ENCODE measurements at regions not wholly inside any gene's neighbourhood (a gene's known extent, or its start where the extent isn't known, plus 50 kb on each side); places are given as distances from the start of the nearest gene placed in this dataset.
A peak's percentile ranks its signal among the peaks of the same experiment; 100 is the strongest.

DNA sequence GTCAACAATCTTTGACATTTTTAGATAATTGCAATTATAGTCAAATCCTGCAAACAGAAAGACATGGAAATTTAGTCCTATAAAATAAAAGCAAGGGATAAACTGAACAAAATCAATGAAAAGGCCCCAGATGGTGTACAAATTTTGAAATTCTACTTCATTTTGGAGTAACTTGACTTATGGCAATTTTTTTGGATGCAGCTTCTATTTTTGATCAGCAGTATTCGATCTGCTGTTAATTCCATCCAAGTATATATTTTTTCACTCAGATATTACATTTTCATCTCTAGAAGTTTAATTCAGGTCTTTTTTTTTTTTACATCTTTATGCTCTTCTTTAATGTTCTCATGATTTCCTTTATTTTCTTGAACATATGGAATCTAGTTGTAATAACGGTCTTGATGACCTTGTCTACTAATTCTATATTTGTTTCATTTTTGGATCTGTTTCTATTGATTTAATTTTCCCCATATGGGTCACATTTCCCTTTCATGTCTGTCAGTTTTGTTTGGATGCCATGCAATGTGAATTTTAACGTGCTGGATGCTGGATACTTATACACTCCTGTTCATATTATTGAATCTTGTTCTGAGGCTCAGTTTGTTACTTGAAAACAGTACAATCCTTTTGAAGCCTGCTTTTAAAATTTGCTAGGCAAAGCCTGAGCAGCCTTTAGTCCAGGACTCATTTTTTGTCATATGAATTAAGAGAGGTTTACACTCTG is 164.3 kb upstream of the FAM3C start:
- no peak overlapping the region for H3K4me3 ChIP-seq (ENCODE audit: low read depth in 1 of 2, low read length in 2 of 2)
- no peaks in the 10 kb centered on the region for H3K9me3 ChIP-seq (ENCODE audit: control insufficient read depth in 2 of 2, insufficient read depth in 1 of 2, low read depth in 1 of 2, low read length in 1 of 2)
- 82 to 92% methylated on average over 3 of the region's 3 CpGs for WGBS, 2 donors
- no peaks in the 10 kb centered on the region for H3K36me3 ChIP-seq (ENCODE audit: control insufficient read depth in 2 of 2, insufficient read depth in 2 of 2, low read length in 1 of 2)
- H3K27me3 ChIP-seq (ENCODE audit: control insufficient read depth in 1 of 2, insufficient read depth in 2 of 2, low read length in 2 of 2): no peaks in the 10 kb centered on the region
- H3K27ac ChIP-seq (ENCODE audit: low read depth in 2 of 2, low read length in 1 of 2): no peak overlapping the region
- no peaks in the 10 kb centered on the region for H3K4me1 ChIP-seq (ENCODE audit: control insufficient read depth in 2 of 2, insufficient read depth in 2 of 2, low read length in 1 of 2)

DNA sequence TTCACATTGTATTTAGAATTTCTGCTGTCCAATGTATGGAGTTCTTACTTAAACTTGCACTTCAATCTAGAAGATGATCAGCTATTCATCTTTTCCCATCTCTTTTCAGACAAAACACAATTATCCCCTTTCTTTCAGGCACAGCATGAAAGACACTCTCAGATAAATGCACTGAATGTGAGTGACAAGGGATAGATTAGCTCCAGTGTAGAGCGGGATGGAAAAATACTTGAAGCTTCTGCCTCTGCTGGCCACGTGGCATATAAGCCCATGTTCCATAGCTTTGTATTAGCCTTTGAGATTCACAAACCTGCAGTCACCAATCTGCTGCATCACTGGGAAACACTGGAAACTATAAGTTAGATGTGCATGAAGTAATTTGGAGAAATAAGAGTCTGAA is 162.2 kb upstream of the FAM3C start:
- Histone ChIP-seq H3K4me3 (ENCODE audit: low read depth in 1 of 2, low read length in 2 of 2) (no peak overlapping the region), H3K9me3 (ENCODE audit: control insufficient read depth in 2 of 2, insufficient read depth in 1 of 2, low read depth in 1 of 2, low read length in 1 of 2) (no peaks in the 10 kb centered on the region), H3K27me3 (ENCODE audit: control insufficient read depth in 1 of 2, insufficient read depth in 2 of 2, low read length in 2 of 2) (no peaks in the 10 kb centered on the region), H3K27ac (ENCODE audit: low read depth in 2 of 2, low read length in 1 of 2) (no peak overlapping the region), H3K36me3 (ENCODE audit: control insufficient read depth in 2 of 2, insufficient read depth in 2 of 2, low read length in 1 of 2) (no peaks in the 10 kb centered on the region), H3K4me1 (ENCODE audit: control insufficient read depth in 2 of 2, insufficient read depth in 2 of 2, low read length in 1 of 2) (no peaks in the 10 kb centered on the region)
- WGBS, 2 donors: 62 to 74% methylated on average over 2 of the region's 2 CpGs

- H3K4me3 ChIP-seq (ENCODE audit: low read depth in 1 of 2, low read length in 2 of 2): no peak overlapping the region
- no peak overlapping the region for H3K27ac ChIP-seq (ENCODE audit: low read depth in 2 of 2, low read length in 1 of 2)
- no peaks in the 10 kb centered on the region for H3K9me3 ChIP-seq (ENCODE audit: control insufficient read depth in 2 of 2, insufficient read depth in 1 of 2, low read depth in 1 of 2, low read length in 1 of 2)
Observed at GRCh38 chr7:121557034-121557892, 161.2 kb upstream of the FAM3C start.

GRCh38 chr7:121555558-121555957 is 159.4 kb upstream of the FAM3C start:
- 78 to 88% methylated on average over 3 of the region's 3 CpGs for WGBS, 2 donors
- H3K4me3 ChIP-seq (ENCODE audit: low read depth in 1 of 2, low read length in 2 of 2): no peak overlapping the region
- H3K36me3 ChIP-seq (ENCODE audit: control insufficient read depth in 2 of 2, insufficient read depth in 2 of 2, low read length in 1 of 2): no peaks in the 10 kb centered on the region
- no peaks in the 10 kb centered on the region for H3K9me3 ChIP-seq (ENCODE audit: control insufficient read depth in 2 of 2, insufficient read depth in 1 of 2, low read depth in 1 of 2, low read length in 1 of 2)
- no peaks in the 10 kb centered on the region for H3K27me3 ChIP-seq (ENCODE audit: control insufficient read depth in 1 of 2, insufficient read depth in 2 of 2, low read length in 2 of 2)
- H3K27ac ChIP-seq (ENCODE audit: low read depth in 2 of 2, low read length in 1 of 2): no peak overlapping the region
- H3K4me1 ChIP-seq (ENCODE audit: control insufficient read depth in 2 of 2, insufficient read depth in 2 of 2, low read length in 1 of 2): no peaks in the 10 kb centered on the region

More at GRCh38 chr7:121557034-121557892, 161.2 kb upstream of the FAM3C start:
- H3K27me3 ChIP-seq (ENCODE audit: control insufficient read depth in 1 of 2, insufficient read depth in 2 of 2, low read length in 2 of 2): no peaks in the 10 kb centered on the region
- H3K4me1 ChIP-seq (ENCODE audit: control insufficient read depth in 2 of 2, insufficient read depth in 2 of 2, low read length in 1 of 2): no peaks in the 10 kb centered on the region
- WGBS, 2 donors: 94 to 95% methylated on average over 4 of the region's 4 CpGs
- no peaks in the 10 kb centered on the region for H3K36me3 ChIP-seq (ENCODE audit: control insufficient read depth in 2 of 2, insufficient read depth in 2 of 2, low read length in 1 of 2)

DNA sequence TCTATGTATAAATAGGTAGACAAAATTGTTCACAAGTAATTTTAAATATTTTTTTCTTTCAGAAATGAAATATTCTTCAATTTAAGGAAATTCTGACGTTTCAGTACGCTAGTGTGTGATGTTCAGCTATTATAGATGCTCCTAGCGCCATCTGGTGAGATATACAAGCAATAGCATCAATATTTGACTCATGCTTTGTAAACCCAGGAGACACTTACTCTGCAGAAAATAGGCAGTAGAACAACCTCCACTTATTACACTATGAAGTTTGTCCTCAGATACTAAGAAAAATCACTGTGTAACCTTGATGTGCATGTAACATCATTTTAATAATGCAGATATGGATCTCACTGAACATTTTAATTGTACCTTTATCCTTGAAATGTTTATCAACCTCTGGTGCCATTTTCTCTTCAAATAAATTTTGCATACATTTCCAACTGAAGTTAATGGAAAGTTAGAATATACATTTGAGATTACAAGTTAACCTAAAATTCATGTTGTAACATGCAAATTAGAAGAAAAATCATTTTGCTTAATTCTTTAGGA is 151.5 kb upstream of the FAM3C start:
- Histone ChIP-seq H3K4me3 (ENCODE audit: low read depth in 1 of 2, low read length in 2 of 2) (no peak overlapping the region), H3K27me3 (ENCODE audit: control insufficient read depth in 1 of 2, insufficient read depth in 2 of 2, low read length in 2 of 2) (no peaks in the 10 kb centered on the region), H3K4me1 (ENCODE audit: control insufficient read depth in 2 of 2, insufficient read depth in 2 of 2, low read length in 1 of 2) (no peaks in the 10 kb centered on the region), H3K36me3 (ENCODE audit: control insufficient read depth in 2 of 2, insufficient read depth in 2 of 2, low read length in 1 of 2) (no peaks in the 10 kb centered on the region), H3K27ac (ENCODE audit: low read depth in 2 of 2, low read length in 1 of 2) (no peak overlapping the region), H3K9me3 (ENCODE audit: control insufficient read depth in 2 of 2, insufficient read depth in 1 of 2, low read depth in 1 of 2, low read length in 1 of 2) (no peaks in the 10 kb centered on the region)
- 0% methylated on average over 3 of the region's 3 CpGs for WGBS, 2 donors

DNA sequence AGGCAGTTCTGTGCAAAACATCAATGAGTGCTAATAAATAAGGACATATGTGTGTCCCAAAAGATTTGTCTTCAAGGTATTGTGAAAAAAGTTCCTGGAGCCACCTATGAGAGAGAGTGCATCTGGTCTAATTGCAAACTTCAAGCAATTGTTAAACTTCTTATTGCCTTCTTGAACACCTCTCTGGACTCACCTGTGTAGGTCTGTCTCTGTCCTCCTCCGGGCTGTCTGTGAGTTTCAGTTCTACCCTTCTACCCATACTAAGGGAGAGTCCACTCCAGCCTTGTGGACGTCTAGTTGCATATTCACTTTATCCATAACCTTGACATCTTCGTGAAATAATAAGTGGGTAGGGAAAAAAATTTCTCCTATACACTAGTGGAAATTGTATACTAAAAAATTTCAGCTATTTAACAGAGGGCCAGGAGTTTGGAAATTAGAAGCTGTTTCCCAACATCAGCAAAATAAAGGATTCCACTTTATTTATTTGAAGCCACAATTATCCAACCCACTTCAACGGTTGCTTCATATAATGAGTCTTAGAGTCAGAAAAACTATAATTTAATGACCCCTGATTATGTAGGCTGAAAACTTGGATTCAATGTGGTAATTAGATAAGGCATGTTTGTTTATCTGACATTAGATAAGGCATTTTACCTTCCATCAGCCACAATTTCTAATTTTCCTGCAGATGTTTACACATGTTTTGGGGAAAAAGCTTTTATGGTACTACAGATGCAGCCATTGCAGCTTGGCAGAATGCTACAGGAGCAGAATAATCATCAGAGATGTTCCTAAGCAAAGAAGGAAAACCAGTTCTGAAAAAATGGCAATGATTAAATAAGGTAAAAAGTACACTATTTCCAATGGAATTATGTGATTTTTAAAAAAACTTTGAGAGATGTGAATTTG is 150.8 kb upstream of the FAM3C start:
- Histone ChIP-seq H3K27ac (ENCODE audit: low read depth in 2 of 2, low read length in 1 of 2) (no peak overlapping the region), H3K36me3 (ENCODE audit: control insufficient read depth in 2 of 2, insufficient read depth in 2 of 2, low read length in 1 of 2) (no peaks in the 10 kb centered on the region), H3K4me3 (ENCODE audit: low read depth in 1 of 2, low read length in 2 of 2) (no peak overlapping the region), H3K27me3 (ENCODE audit: control insufficient read depth in 1 of 2, insufficient read depth in 2 of 2, low read length in 2 of 2) (no peaks in the 10 kb centered on the region), H3K9me3 (ENCODE audit: control insufficient read depth in 2 of 2, insufficient read depth in 1 of 2, low read depth in 1 of 2, low read length in 1 of 2) (no peaks in the 10 kb centered on the region), H3K4me1 (ENCODE audit: control insufficient read depth in 2 of 2, insufficient read depth in 2 of 2, low read length in 1 of 2) (no peaks in the 10 kb centered on the region)
- WGBS, 2 donors: 73 to 79% methylated on average over 4 of the region's 4 CpGs

DNA sequence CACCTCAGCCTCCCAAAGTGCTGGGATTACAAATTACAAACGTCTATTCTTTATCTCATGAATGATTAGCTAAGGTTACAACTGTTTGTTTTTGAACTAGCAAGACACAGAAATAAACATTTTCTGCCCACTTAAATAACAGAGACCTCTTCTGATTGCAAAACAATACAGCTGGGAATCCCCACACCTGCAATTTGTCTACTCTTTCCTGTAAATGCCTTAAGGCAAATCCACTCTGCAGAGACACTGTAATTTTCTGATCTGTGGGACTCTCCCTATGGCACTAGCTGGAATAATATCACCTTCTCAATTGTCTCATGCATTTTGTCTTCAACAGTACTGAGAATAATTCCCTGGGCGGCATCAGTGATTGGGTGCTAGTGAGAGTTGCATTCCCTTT is 149.3 kb upstream of the FAM3C start:
- H3K9me3 ChIP-seq (ENCODE audit: control insufficient read depth in 2 of 2, insufficient read depth in 1 of 2, low read depth in 1 of 2, low read length in 1 of 2): no peaks in the 10 kb centered on the region
- H3K4me3 ChIP-seq (ENCODE audit: low read depth in 1 of 2, low read length in 2 of 2): no peak overlapping the region
- WGBS, 2 donors: 63 to 69% methylated on average over 2 of the region's 2 CpGs
- no peaks in the 10 kb centered on the region for H3K36me3 ChIP-seq (ENCODE audit: control insufficient read depth in 2 of 2, insufficient read depth in 2 of 2, low read length in 1 of 2)
- H3K4me1 ChIP-seq (ENCODE audit: control insufficient read depth in 2 of 2, insufficient read depth in 2 of 2, low read length in 1 of 2): peaks cover 0 to 2% of the 10 kb centered on the region in 2 donors
- no peaks in the 10 kb centered on the region for H3K27me3 ChIP-seq (ENCODE audit: control insufficient read depth in 1 of 2, insufficient read depth in 2 of 2, low read length in 2 of 2)
- peak overlapping the region in 1 of 2 donors; percentile 13 for H3K27ac ChIP-seq (ENCODE audit: low read depth in 2 of 2, low read length in 1 of 2)

- no peaks in the 10 kb centered on the region for H3K9me3 ChIP-seq (ENCODE audit: control insufficient read depth in 2 of 2, insufficient read depth in 1 of 2, low read depth in 1 of 2, low read length in 1 of 2)
- no peaks in the 10 kb centered on the region for H3K36me3 ChIP-seq (ENCODE audit: control insufficient read depth in 2 of 2, insufficient read depth in 2 of 2, low read length in 1 of 2)
- H3K27me3 ChIP-seq (ENCODE audit: control insufficient read depth in 1 of 2, insufficient read depth in 2 of 2, low read length in 2 of 2): no peaks in the 10 kb centered on the region
- 32 to 51% methylated on average over 2 of the region's 2 CpGs for WGBS, 2 donors
- no peak overlapping the region for H3K4me3 ChIP-seq (ENCODE audit: low read depth in 1 of 2, low read length in 2 of 2)
- H3K27ac ChIP-seq (ENCODE audit: low read depth in 2 of 2, low read length in 1 of 2): peak overlapping the region; percentile 13 to 57
- H3K4me1 ChIP-seq (ENCODE audit: control insufficient read depth in 2 of 2, insufficient read depth in 2 of 2, low read length in 1 of 2): peaks cover 0 to 2% of the 10 kb centered on the region in 2 donors
Observed at GRCh38 chr7:121544726-121545125, 148.6 kb upstream of the FAM3C start.

GRCh38 chr7:121544238-121544637 is 148.1 kb upstream of the FAM3C start:
- Histone ChIP-seq H3K27ac (ENCODE audit: low read depth in 2 of 2, low read length in 1 of 2) (no peak overlapping the region), H3K4me3 (ENCODE audit: low read depth in 1 of 2, low read length in 2 of 2) (no peak overlapping the region), H3K9me3 (ENCODE audit: control insufficient read depth in 2 of 2, insufficient read depth in 1 of 2, low read depth in 1 of 2, low read length in 1 of 2) (no peaks in the 10 kb centered on the region), H3K27me3 (ENCODE audit: control insufficient read depth in 1 of 2, insufficient read depth in 2 of 2, low read length in 2 of 2) (no peaks in the 10 kb centered on the region), H3K36me3 (ENCODE audit: control insufficient read depth in 2 of 2, insufficient read depth in 2 of 2, low read length in 1 of 2) (no peaks in the 10 kb centered on the region), H3K4me1 (ENCODE audit: control insufficient read depth in 2 of 2, insufficient read depth in 2 of 2, low read length in 1 of 2) (peaks cover 0 to 4% of the 10 kb centered on the region in 2 donors)
- 73 to 74% methylated on average over 1 of the region's 1 CpG for WGBS, 2 donors

Measured in esophagus (tissue), 2 donors.